ENCODE measurements at regions not wholly inside any gene's neighbourhood (a gene's known extent, or its start where the extent isn't known, plus 50 kb on each side); places are given as distances from the start of the nearest gene placed in this dataset.
"Not testable (repeated sequence)": the region's sequence is repeated elsewhere in the genome, so short reads cannot be mapped to it uniquely, and the experiment has no call there.

DNA sequence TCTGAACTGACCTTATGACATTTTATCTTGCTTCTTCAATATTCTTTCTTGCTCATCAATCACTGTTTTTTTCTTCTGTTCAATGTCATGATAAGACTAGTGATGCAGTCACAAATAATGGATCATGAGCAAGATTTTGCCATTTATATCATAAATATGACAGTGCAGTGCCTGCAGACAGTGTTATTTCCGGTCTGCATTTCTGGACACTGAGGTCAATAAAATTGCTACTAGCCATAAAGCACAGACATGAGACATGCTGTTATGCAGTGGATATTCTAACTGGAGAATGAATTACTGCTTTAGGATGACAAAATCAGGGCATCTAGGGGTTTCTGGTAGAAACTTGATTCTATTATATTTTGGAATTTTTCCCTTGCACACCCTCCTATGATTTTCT lies 1509.7 kb upstream of the LRRTM3 start:
- TF ChIP-seq, protein P1, sequence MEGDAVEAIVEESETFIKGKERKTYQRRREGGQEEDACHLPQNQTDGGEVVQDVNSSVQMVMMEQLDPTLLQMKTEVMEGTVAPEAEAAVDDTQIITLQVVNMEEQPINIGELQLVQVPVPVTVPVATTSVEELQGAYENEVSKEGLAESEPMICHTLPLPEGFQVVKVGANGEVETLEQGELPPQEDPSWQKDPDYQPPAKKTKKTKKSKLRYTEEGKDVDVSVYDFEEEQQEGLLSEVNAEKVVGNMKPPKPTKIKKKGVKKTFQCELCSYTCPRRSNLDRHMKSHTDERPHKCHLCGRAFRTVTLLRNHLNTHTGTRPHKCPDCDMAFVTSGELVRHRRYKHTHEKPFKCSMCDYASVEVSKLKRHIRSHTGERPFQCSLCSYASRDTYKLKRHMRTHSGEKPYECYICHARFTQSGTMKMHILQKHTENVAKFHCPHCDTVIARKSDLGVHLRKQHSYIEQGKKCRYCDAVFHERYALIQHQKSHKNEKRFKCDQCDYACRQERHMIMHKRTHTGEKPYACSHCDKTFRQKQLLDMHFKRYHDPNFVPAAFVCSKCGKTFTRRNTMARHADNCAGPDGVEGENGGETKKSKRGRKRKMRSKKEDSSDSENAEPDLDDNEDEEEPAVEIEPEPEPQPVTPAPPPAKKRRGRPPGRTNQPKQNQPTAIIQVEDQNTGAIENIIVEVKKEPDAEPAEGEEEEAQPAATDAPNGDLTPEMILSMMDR (IDR thresholded peaks at IDR 0.05; ENCODE audit: low read depth, low read length, missing control alignments), result no peak
- DNase-seq (ENCODE audit: low read depth), result no peak
- no peak overlapping the region for H3K4me3 ChIP-seq (ENCODE audit: low read depth, low read length)

DNA sequence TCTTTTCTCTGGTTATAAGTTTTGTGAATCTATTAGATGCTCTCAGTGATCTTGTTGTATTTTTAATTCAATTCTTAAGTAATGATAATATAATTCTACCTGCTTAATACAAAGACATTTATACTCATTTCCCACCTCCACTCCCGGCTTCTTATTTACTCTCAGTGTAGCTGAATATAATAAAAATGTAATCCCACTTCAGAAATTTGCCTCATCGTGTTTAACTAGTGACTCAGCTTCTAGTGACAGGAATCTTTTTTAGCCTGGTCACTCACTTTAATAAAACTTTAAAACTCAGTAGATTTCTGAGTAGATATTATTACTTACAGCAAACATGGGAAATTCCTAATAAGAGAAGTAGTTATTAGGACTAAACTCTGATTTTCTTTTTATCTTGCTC lies 1506.2 kb upstream of the LRRTM3 start:
- TF ChIP-seq, protein P1 (IDR thresholded peaks at IDR 0.05; ENCODE audit: low read depth, low read length, missing control alignments), result no peak
- DNase-seq (ENCODE audit: low read depth), result no peak
- no peak overlapping the region for H3K4me3 ChIP-seq (ENCODE audit: low read depth, low read length)

DNA sequence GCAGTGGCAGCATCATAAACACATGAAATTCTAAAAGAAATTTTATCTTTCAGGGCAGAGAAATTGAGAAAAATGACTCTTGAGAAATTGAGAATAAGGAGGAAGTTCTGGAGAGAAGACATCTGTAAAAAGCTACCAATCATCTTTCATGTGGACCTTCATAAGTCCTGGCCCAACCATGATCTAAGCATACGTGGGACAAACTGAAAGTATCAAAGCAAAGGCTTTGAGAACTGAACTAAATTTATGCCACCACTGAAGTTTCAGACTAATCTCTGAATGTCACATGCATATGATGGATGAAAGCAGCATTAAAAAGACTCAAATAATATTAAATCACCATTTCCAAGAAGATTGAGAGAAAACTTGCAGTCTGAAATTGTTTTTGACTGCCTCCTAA lies 1502.8 kb upstream of the LRRTM3 start:
- no peak overlapping the region for H3K4me3 ChIP-seq (ENCODE audit: low read depth, low read length)
- DNase-seq (ENCODE audit: low read depth), result no peak
- TF ChIP-seq, protein P1 (IDR thresholded peaks at IDR 0.05; ENCODE audit: low read depth, low read length, missing control alignments), result no peak

DNA sequence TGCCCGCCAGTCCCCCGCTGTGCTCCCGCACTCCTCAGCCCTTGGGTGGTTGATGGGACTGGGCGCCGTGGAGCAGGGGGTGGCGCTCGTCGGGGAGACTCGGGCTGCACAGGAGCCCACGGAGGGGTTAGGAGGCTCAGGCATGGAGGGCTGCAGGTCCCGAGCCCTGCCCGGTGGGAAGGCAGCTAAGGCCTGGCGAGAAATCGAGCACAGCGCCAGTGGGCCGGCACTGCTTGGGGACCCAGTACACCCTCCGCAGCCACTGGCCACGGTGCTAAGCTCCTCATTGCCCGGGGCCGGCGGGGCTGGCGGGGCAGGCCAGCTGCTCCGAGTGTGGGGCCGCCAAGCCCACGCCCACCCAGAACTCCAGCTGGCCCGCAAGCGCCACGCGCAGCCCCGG lies 1496.5 kb upstream of the LRRTM3 start:
- not testable (repeated sequence) for H3K4me3 ChIP-seq (ENCODE audit: low read depth, low read length); DNase-seq (ENCODE audit: low read depth)

DNA sequence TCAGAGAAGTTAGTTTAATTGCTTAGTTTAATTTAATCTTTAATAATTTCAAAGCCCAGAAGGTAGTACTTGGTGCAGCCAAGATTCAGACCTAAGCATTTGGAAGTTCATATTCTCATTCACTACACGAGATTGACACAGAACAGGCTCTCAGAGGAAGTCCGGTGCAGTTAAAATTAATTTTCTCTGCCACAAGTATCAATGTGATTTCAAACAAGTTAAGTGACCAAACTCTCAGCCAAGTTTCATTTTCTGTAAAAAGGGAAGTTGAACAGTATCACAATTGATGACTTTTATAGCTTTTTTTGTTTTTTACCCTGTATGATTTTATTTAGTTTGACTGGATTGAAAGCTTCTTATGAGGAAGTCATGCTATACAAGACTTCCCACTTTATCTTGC lies 1494.9 kb upstream of the LRRTM3 start:
- H3K4me3 ChIP-seq (ENCODE audit: low read depth, low read length), result no peak overlapping the region
- TF ChIP-seq, protein P1 (IDR thresholded peaks at IDR 0.05; ENCODE audit: low read depth, low read length, missing control alignments), result no peak
- DNase-seq (ENCODE audit: low read depth), result no peak

DNA sequence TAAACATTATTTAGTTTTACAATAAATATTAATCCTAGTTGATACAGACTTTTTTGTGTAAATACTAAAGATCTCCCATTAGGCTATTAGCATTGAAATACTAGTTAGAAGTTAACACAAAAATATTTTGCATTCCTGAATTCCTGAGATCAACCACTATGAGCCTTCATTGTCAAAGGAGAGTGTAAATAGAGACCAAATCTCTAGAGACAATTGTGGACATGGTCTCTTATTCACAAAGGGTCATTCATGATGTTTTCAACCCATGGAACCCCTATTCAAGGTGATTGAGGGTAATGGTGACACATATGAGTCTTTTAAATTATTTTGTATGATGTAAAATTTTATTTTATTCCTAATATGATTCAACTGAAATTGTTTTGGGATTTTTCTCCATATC lies 1454.8 kb upstream of the LRRTM3 start:
- no peak overlapping the region for H3K4me3 ChIP-seq (ENCODE audit: low read depth, low read length)
- TF ChIP-seq, protein P1 (IDR thresholded peaks at IDR 0.05; ENCODE audit: low read depth, low read length, missing control alignments), result no peak
- DNase-seq (ENCODE audit: low read depth), result no peak

DNA sequence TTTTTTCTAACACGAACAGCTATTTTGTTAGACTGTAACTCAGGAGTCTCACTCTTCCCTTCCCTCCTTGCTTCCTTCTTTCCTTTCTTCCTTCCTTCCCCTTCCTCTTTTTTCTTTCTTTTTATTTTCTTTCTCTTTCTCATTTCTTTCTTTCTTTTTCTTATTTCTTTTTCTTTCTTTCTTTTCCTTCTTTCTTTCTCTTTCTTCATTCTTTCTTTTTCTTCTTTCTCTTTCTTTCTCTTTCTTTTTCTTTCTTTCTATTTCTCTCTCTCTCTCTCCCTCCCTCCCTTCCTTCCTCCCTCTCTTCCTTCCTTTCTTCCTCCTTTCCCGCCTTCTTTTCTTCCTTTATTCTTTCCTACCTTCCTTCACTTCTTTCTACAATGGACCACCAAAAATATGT lies 1443.0 kb upstream of the LRRTM3 start:
- TF ChIP-seq, protein P1 (IDR thresholded peaks at IDR 0.05; ENCODE audit: low read depth, low read length, missing control alignments), result no peak
- H3K4me3 ChIP-seq (ENCODE audit: low read depth, low read length), result no peak overlapping the region
- DNase-seq (ENCODE audit: low read depth), result no peak

DNA sequence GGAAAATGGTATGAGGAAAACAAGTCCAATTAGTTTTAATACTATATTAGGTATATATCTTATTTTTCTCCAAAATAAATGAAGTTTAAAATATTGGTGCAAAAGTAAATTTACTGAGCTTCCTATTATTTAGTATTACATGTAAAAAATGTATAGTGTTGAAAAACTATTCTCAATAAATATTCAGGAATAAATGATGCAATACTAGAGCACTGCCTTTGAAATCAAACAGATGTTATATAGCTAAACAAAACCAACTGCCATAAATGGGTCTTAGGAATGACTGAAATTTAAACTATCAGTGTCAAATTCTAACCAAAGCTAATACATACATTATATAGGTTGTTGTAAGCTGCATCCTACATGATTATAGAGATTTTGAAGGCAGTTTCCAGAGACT lies 1434.0 kb upstream of the LRRTM3 start:
- TF ChIP-seq, protein P1 (IDR thresholded peaks at IDR 0.05; ENCODE audit: low read depth, low read length, missing control alignments), result no peak
- H3K4me3 ChIP-seq (ENCODE audit: low read depth, low read length), result no peak overlapping the region
- DNase-seq (ENCODE audit: low read depth), result no peak

Data from GM12864 (cell line).